HG02885 (cell line): ENCODE measurements at regions not wholly inside any gene's neighbourhood (a gene's known extent, or its start where the extent isn't known, plus 50 kb on each side); places are given as distances from the start of the nearest gene placed in this dataset.
"Not testable (repeated sequence)": the region's sequence is repeated elsewhere in the genome, so short reads cannot be mapped to it uniquely, and the experiment has no call there.

ENCODE experiments used
- ATAC-seq: cut with Tn5 transposase; IDR thresholded peaks from one replicate; pipeline ENCODE4 v1.9.1; 2021; ENCODE audit warnings: mild to moderate bottlenecking; ENCODE audit not compliant: unreplicated experiment, poor library complexity

DNA sequence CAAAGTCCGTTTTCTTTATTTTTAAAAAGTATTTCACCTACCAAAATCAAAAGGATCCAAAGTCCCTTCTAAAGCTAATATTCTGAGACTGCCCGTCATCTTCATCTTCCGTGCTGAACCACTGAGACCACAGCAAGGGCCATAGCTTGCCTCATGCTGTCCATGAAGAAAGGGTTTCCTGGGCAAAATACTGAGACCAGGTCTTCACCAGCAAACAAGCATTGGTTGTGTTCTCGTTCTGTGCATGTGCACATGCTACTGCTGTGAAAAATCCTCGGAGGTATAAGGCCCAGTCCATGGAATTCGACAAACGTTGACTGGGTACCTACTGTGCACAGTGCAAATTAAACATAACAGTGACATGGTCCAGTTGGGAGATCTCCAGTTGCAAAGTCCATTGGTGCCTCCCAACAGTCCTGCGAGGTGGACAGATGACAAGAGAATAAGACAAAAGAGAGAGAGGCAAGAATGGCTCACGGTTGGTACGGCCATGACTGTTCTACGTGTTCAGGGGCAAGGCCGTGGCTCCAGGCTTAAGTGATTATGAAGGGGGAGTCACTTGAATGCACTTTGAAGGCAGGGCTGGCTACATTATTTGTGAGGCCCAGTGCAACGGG, 192.6 kb upstream of the GLI2 start:
- no peak for ATAC-seq

GRCh38 chr2:120543899-120544298, 191.8 kb upstream of the GLI2 start:
- ATAC-seq = no peak

GRCh38 chr2:120544522-120544921, 191.1 kb upstream of the GLI2 start:
- no peak for ATAC-seq

DNA sequence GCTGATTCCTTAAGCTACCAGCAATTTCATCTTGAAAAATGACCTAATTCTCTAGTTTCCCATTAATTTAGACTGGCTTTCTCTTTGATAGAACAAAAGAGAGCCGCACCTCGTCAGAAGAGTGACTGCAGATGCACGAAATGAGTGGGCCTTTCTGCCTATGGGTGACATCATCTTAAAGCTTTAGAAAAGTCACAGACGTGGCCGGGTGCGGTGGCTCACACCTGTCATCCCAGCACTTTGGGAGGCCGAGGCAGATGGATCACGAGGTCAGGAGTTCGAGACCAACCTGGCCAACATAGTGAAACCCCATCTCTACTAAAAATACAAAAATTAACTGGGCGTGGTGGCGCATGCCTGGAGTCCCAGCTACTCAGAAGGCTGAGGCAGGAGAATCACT, 190.7 kb upstream of the GLI2 start:
- not testable (repeated sequence) for ATAC-seq

- ATAC-seq = no peak
Observed at GRCh38 chr2:120545521-120546047, 190.1 kb upstream of the GLI2 start.

DNA sequence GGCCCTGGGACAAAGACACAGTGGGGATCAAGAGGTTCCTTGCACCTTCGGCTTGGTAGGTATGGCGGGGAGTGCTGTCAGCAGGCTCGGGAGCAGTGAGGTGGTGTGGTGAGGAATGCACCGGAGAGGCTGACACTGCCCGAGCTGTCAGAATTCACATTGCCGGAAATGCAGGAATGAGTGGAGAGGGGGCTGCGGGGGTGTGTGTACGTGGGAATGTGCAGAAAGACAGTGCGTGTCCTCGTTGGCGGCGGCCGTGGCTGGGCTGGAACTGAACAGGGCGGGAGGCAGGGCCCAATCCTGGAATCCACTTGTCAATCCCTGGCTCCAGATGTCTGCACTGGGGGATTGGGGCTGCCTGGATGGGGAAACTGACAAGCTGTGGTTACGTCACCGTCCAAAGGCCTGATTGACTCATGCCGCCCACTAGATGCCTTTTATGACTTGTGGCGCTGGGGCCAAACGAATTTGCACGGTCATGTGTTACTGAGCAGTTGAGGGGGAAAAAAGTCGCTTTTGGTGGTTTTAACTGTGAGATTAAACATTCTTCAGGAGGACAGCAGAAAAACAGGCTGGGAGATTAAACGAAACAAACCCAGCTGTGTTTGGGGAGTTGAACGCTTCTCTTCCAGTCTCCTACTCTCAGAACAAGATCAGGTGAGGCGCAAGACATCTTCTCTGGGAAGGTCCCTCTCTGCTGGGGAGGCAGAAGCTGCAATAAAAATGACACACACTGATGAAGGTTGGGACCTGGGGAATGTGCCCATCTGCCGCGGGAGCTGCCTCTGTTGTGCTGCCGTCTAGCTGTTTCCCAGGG, 189.4 kb upstream of the GLI2 start:
- no peak for ATAC-seq

- no peak for ATAC-seq
Observed at GRCh38 chr2:120546865-120547390, 188.7 kb upstream of the GLI2 start.

GRCh38 chr2:120547662-120548061, 188.0 kb upstream of the GLI2 start:
- no peak for ATAC-seq

GRCh38 chr2:120548627-120549608, 186.8 kb upstream of the GLI2 start:
- no peak for ATAC-seq

DNA sequence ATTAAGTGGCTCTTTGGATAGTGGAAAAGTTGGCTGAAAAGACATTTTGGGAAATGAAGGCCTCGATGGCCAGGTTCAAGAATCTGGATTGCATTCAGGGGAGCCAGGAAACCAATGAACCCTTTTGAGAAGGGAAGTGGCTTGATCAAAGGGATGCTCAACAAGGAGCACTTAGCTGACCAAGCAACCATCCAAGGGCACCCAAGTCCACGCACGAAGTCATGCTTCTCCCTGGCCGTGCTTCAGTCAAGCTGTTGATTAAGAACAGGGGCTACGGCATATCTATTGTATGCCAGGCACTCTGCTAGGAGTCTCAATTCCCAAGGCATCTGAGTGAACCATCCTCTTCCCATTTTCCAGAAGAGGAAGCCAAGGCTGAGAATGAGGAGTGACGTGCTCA, 185.8 kb upstream of the GLI2 start:
- no peak for ATAC-seq

GRCh38 chr2:120550282-120550681, 185.4 kb upstream of the GLI2 start:
- no peak for ATAC-seq

DNA sequence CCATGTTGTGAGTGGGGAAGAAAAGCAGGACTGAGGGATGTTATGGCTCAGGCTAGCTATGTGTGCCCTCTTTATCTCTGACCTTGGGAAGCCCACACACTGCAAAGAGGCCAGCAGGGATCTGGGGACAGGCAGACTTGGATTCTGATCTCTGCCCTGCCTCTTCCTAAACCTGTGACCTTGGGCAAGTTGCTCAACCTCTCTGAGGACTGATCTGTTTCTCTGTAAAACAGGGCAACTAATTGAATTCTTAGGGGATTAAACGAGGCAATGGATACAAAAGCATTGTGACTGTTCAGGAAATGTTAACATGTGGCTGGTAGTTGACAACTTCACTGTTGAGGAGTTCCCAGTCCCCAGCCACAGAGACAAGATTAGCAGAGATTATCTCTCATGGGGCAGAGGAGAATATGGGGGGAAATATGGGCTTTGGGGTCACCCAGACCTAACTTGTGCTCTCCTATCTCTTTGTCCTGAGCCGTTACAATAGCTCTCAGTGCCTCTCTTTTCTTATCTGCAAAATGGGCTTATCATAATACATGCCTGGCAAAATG, 184.7 kb upstream of the GLI2 start:
- no peak for ATAC-seq

- peak; percentile 75 for ATAC-seq
Observed at GRCh38 chr2:120551522-120551921, 184.1 kb upstream of the GLI2 start.

DNA sequence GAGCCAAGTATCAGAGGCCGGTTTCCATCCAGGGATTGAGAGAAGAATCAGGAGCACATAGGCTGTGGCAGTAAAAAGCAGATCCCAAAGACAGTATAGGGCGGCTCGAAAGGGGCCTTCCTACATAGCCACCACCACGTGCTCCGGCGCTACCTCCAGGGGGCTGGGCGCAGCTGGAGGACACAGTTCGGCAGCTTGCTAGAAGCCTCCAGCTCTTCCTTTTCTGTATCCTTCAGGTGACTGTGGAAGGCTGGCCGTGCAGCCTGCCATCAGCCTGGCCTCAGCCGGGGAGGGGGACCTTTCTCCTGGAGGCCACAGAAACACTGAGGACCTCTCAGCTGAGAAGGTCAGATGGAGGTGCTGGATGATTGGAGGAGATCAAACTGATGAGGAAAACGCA, 183.6 kb upstream of the GLI2 start:
- ATAC-seq = no peak

GRCh38 chr2:120552800-120553481, 182.7 kb upstream of the GLI2 start:
- peak; percentile 82 for ATAC-seq

DNA sequence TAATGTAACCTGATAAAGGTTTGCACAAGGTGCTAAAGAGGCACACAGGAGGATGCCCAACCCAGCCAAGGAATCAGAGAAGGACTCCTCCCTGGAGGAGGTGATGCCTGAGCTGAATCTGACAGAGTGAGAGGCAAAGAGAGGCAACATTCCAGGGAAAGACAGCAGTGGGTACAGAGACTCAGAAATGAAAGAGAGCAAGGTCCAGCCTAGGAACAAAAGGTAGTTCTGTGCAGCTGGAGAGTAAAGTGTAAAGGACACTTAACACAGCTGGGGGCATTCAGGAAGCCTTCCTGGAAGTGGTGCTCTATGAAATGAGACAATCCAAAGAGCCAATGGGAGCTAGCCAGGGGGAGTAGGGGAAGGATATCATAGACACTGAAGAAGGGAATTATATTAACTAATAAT, 181.0 kb upstream of the GLI2 start:
- no peak for ATAC-seq

- ATAC-seq = no peak
Observed at GRCh38 chr2:120555092-120555491, 180.6 kb upstream of the GLI2 start.

DNA sequence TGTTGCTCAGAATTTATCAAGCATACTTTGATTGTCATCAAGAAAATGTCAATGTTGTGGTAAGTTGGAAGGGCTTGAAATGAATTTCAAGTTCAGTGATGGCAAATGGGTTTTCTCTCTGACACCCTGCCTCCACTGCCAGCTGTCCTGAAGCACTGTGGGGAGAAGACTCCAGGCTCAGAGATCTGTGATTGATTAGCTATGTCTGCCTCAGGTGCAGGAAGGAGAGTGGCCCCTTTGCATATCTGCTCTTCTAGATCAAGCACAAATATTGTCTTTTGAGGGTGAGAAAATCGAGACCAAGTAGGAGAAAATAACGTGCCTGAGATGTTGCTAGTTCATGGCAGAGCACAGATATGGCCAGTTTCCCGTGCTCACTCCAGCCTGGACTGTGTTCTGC, 178.8 kb upstream of the GLI2 start:
- ATAC-seq = no peak

- ATAC-seq = no peak
Observed at GRCh38 chr2:120558847-120559246, 176.8 kb upstream of the GLI2 start.
